Immature natural killer cell (primary cell): ENCODE measurements at regions not wholly inside any gene's neighbourhood (a gene's known extent, or its start where the extent isn't known, plus 50 kb on each side); places are given as distances from the start of the nearest gene placed in this dataset.

ENCODE experiments used
- DNase-seq, 3 donors: peaks; one replicate each; pipeline ENCODE4 v3.0.0; 2022; ENCODE audit warnings: mixed read lengths in 1 of 3
- H3K27ac Mint-ChIP-seq, 6 donors: one replicate each; pipeline ENCODE4 v1.8.0; 2020; ENCODE audit warnings: mixed read lengths in 6 of 6, mild to moderate bottlenecking in 5 of 6, inconsistent platforms in 4 of 6, moderate library complexity in 3 of 6
- H3K27me3 Mint-ChIP-seq, 3 donors: one replicate each; pipeline ENCODE4 v1.8.0; 2020 to 2021; ENCODE audit warnings: low read depth in 3 of 3, mild to moderate bottlenecking in 3 of 3, mixed read lengths in 3 of 3, moderate library complexity in 3 of 3, inconsistent platforms in 1 of 3
- H3K36me3 Mint-ChIP-seq, 3 donors: one replicate each; pipeline ENCODE4 v1.8.0; 2020; ENCODE audit warnings: mixed read lengths in 3 of 3, inconsistent platforms in 2 of 3, mild to moderate bottlenecking in 2 of 3
- H3K4me1 Mint-ChIP-seq, 2 donors: one replicate each; pipeline ENCODE4 v1.8.0; 2020; ENCODE audit warnings: inconsistent platforms in 2 of 2, mild to moderate bottlenecking in 2 of 2, mixed read lengths in 2 of 2, moderate library complexity in 1 of 2
- H3K4me3 Mint-ChIP-seq, 5 donors: one replicate each; pipeline ENCODE4 v1.8.0; 2020; ENCODE audit warnings: mild to moderate bottlenecking in 5 of 5, mixed read lengths in 5 of 5, inconsistent platforms in 3 of 5, moderate library complexity in 3 of 5
- H3K9me3 Mint-ChIP-seq, 6 donors: one replicate each; pipeline ENCODE4 v1.8.0; 2020; ENCODE audit warnings: mild to moderate bottlenecking in 6 of 6, mixed read lengths in 6 of 6, inconsistent platforms in 4 of 6, moderate library complexity in 3 of 6

DNA sequence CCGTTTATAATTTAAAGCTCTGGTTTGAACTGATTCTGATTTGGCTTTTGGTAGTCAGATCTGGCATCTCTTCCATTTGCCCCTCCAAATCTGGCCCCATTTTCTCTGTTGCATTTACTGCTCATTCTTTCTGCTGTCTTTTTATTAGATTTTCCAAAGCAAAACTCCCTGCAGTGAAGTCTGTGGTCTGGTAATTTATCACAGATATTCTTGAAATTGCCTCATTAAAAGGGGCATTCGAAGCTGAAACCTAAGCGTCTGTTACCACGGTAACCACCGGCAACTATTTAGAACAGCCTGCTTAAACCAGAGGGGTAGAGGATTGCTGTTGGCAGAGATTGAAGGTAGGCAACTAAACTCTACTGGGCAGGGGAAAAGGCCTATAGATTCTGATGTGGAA lies 111.5 kb upstream of the UPP2 start:
- Mint-ChIP-seq H3K27ac (no peak overlapping the region), H3K4me3 (no peak overlapping the region), H3K9me3 (no peaks in the 10 kb centered on the region), H3K27me3 (peaks cover 1 to 10% (median 7%) of the 10 kb centered on the region in 3 donors), H3K4me1 (no peaks in the 10 kb centered on the region), H3K36me3 (no peaks in the 10 kb centered on the region)
- DNase-seq = no peak

DNA sequence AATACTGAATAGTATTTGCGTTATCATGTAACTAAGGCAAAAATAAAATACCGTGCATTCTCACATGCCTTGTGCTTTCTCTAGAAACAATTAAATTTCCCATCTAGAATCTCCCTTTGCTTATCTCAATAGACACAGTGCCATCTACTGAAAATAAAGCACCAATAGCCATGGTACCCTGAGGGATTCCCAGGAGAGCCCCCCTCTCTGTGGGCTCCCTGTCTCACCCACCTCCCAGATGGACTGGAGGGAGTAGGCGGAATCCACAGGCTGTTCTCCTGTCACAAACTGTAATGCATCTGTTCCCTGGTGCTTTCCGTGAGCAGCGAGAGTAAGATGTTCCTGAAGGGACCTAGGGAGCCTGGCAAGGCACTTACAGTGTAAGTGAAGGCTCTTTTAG lies 112.4 kb upstream of the UPP2 start:
- Mint-ChIP-seq H3K27me3 (peaks cover 1 to 10% (median 7%) of the 10 kb centered on the region in 3 donors), H3K9me3 (peaks cover 0 to 2% (median 0%) of the 10 kb centered on the region in 6 donors), H3K4me1 (no peaks in the 10 kb centered on the region), H3K27ac (no peak overlapping the region), H3K36me3 (no peaks in the 10 kb centered on the region), H3K4me3 (no peak overlapping the region)
- DNase-seq = no peak

DNA sequence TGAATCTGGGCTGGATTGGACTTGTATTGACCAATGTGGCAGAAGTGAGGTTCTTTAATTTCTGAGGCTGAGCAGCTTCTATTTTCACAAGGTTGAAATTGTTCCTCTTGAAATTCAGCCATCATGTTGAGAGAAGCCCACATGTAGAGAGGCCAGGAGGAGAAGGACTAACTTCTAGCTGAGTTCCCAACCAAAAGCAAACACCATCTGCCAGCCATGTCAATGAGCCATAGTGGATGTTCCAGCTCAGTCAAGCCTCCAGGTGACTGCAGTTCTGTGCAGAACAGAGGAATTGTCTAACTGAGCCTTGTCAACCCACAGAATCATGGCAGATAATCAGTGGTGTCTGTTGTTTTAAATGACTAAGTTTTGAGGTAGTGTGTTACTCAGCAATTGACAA lies 110.6 kb upstream of the ACVR1 start:
- no peaks in the 10 kb centered on the region for H3K36me3 Mint-ChIP-seq
- peaks cover 1 to 8% (median 4%) of the 10 kb centered on the region in 3 donors for H3K27me3 Mint-ChIP-seq
- H3K27ac Mint-ChIP-seq = no peak overlapping the region
- no peak overlapping the region for H3K4me3 Mint-ChIP-seq
- no peak for DNase-seq
- H3K9me3 Mint-ChIP-seq = peaks cover 0 to 2% (median 0%) of the 10 kb centered on the region in 6 donors
- H3K4me1 Mint-ChIP-seq = no peaks in the 10 kb centered on the region

DNA sequence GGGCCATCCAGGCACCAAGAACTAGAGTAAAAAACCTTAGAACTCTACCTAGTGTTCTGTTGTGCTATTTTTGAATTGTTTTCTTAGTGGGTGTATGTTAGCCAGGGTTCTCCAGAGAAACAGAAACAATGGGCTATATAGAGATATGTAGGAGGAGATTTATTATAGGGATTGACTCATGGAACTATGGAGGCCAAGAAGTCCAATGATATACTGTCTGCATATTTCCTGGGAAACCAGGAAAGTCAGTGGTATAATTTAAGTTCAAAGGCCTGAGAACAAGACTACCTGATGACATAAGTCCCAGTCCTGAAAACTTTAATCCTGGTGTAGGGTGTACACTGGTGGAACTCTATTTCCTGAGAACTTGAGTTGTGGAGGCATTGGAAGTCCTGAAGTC lies 108.7 kb upstream of the ACVR1 start:
- peaks cover 2 to 8% (median 4%) of the 10 kb centered on the region in 3 donors for H3K27me3 Mint-ChIP-seq
- no peak overlapping the region for H3K27ac Mint-ChIP-seq
- no peak overlapping the region for H3K4me3 Mint-ChIP-seq
- no peaks in the 10 kb centered on the region for H3K4me1 Mint-ChIP-seq
- H3K36me3 Mint-ChIP-seq = no peaks in the 10 kb centered on the region
- H3K9me3 Mint-ChIP-seq = peaks cover 0 to 3% (median 0%) of the 10 kb centered on the region in 6 donors
- DNase-seq = no peak

DNA sequence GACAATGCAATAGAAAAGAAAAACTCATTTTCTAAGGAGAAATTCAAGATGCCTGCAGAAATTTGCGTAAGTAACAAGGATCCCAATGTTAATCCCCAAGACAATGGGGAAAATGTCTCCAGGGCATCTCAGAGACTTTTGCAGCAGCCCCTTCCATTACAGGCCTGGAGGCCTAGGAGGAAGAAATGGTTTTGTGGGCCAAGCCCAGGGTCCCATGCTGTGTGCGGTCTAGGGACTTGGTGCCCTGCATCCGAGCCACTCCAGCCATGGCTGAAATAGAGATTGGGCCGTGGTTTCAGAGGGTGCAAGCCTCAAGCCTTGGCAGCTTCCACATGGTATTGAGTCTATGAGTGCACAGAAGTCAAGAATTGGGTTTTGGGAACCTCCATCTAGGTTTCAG lies 103.9 kb upstream of the ACVR1 start:
- DNase-seq = no peak
- Mint-ChIP-seq H3K27me3 (peaks cover 0 to 3% (median 3%) of the 10 kb centered on the region in 3 donors), H3K4me3 (no peak overlapping the region), H3K4me1 (no peaks in the 10 kb centered on the region), H3K36me3 (no peaks in the 10 kb centered on the region), H3K27ac (no peak overlapping the region), H3K9me3 (peaks cover 0 to 6% (median 3%) of the 10 kb centered on the region in 6 donors)

DNA sequence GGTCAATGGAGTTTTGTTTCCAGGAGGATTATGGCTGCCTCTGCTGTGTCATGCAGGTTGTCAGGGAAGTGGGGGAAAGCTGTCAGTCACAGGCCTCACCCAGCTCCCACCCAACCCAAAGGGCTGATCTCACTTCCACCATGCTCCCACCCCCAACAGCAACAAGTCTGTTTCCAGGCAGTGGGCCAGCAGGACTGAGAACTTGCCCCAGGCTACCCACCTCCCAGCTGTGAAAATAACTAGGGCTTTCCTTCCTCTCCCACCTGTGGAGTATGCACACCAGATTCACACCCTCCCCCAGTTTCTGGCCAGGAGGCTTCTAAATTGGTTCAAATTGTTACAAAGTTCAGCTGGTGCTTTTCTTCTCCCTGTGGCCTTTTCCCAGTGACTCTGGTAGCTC lies 95.6 kb upstream of the ACVR1 start:
- Mint-ChIP-seq H3K27me3 (peaks cover 0 to 4% (median 0%) of the 10 kb centered on the region in 3 donors), H3K4me3 (no peak overlapping the region), H3K9me3 (no peaks in the 10 kb centered on the region), H3K36me3 (no peaks in the 10 kb centered on the region), H3K27ac (no peak overlapping the region), H3K4me1 (no peaks in the 10 kb centered on the region)
- DNase-seq = no peak

DNA sequence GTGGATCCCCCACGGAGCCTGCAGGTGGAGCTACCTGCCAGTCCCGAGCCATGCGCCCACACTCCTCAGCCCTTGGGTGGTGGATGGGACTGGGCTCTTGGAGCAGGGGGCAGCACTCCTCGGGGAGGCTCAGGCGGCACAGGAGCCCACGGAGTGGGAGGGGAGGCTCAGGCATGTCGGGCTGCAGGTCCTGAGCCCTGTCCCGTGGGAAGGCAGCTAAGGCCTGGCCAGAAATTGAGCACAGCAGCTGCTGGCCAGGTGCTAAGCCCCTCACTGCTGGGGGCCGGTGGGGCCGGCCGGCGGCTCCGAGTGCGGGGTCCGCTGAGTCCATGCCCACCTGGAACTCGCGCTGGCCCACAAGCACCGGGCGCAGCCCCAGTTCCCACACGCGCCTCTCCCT lies 91.7 kb upstream of the ACVR1 start:
- no peaks in the 10 kb centered on the region for H3K4me1 Mint-ChIP-seq
- H3K36me3 Mint-ChIP-seq = no peaks in the 10 kb centered on the region
- H3K4me3 Mint-ChIP-seq = no peak overlapping the region
- no peak overlapping the region for H3K27ac Mint-ChIP-seq
- DNase-seq = no peak
- peaks cover 0 to 4% (median 4%) of the 10 kb centered on the region in 3 donors for H3K27me3 Mint-ChIP-seq
- peaks cover 0 to 3% (median 0%) of the 10 kb centered on the region in 6 donors for H3K9me3 Mint-ChIP-seq

DNA sequence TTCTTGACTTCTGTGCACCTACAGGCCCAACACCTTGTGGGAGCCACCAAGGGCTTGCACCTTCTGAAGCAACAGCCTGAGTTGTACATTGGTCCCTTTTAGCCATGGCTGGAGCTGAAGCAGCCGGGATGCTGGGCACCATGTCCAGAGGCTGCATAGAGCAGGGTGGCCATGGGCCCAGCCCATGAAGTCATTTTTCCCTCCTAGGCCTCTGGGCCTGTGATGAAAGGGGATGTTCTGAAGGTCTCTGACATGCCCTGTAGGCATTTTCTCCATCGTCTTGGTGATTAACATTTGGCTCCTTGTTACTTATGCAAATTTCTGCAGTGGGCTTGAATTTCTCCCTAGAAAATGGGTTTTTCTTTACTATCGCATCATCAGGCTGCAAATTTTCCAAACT lies 83.1 kb upstream of the ACVR1 start:
- Mint-ChIP-seq H3K9me3 (peaks cover 0 to 31% (median 11%) of the 10 kb centered on the region in 6 donors), H3K27ac (no peak overlapping the region), H3K4me3 (no peak overlapping the region), H3K27me3 (peaks cover 0 to 5% (median 4%) of the 10 kb centered on the region in 3 donors), H3K36me3 (no peaks in the 10 kb centered on the region), H3K4me1 (no peaks in the 10 kb centered on the region)
- no peak for DNase-seq

DNA sequence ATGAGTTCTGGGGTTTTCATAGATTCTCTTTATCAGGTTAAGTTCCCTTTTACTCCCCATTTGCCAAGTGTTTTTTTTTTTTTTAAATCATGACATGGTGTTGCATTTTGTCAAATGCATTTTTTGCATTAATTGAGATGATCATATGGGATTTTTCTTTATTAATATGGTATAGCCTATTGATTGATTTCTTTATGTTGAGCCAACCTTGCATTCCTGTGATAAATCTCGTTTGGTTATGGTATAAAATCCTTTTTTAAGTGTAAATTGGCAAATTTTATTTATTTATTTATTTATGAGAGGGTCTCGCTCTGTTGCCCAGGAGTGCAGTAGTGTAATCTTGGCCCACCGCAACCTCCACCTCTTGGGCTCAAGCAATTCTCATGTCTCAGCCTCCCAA lies 81.5 kb upstream of the ACVR1 start:
- no peak overlapping the region for H3K27ac Mint-ChIP-seq
- no peak overlapping the region for H3K4me3 Mint-ChIP-seq
- peaks cover 0 to 8% (median 3%) of the 10 kb centered on the region in 3 donors for H3K27me3 Mint-ChIP-seq
- H3K9me3 Mint-ChIP-seq = peaks cover 0 to 31% (median 10%) of the 10 kb centered on the region in 6 donors
- no peaks in the 10 kb centered on the region for H3K36me3 Mint-ChIP-seq
- DNase-seq = no peak
- no peaks in the 10 kb centered on the region for H3K4me1 Mint-ChIP-seq

DNA sequence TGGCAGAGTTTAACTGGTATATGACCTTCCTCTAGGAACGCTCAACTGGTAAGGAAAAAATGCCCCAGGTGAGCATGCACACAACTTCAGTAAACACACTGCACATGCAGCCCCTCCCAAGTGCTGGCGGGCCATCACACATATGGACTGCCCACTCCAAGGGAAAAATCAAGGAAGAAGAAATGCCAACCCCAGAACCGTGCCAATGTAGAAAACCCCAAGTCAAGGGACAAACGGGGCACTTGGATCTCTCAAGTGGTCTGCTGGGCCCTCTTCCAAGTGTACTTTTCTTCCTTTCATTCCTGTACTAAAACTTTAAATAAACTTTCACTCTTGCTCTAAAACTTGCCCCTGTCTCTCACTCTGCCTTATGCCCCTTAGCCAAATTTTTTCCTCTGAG lies 76.4 kb upstream of the ACVR1 start:
- no peaks in the 10 kb centered on the region for H3K4me1 Mint-ChIP-seq
- H3K9me3 Mint-ChIP-seq = peaks cover 0 to 18% (median 8%) of the 10 kb centered on the region in 6 donors
- no peaks in the 10 kb centered on the region for H3K36me3 Mint-ChIP-seq
- no peak overlapping the region for H3K27ac Mint-ChIP-seq
- no peak overlapping the region for H3K4me3 Mint-ChIP-seq
- DNase-seq = no peak
- peaks cover 0 to 17% (median 4%) of the 10 kb centered on the region in 3 donors for H3K27me3 Mint-ChIP-seq

DNA sequence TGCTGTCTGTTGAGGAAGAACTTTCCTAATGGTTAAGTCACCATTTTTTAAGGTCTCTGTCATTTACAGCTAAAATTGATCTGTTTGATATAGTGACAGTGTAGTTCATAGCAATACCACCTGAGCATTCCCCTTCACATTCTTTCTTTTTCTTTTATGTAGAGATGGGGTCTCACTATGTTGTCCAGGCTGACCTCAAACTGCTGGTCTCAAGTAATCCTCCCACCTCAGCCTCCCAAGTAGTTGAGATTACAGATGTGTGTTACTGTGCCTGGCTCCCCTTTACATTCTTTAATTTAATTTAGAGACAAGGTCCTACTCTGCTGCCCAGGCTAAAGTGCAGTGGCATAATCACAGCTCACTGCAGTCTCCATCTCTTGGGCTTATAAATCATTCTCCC lies 72.7 kb upstream of the ACVR1 start:
- H3K4me1 Mint-ChIP-seq = no peaks in the 10 kb centered on the region
- H3K27me3 Mint-ChIP-seq = peaks cover 2 to 17% (median 5%) of the 10 kb centered on the region in 3 donors
- DNase-seq = no peak
- no peaks in the 10 kb centered on the region for H3K9me3 Mint-ChIP-seq
- H3K36me3 Mint-ChIP-seq = no peaks in the 10 kb centered on the region
- no peak overlapping the region for H3K4me3 Mint-ChIP-seq
- H3K27ac Mint-ChIP-seq = no peak overlapping the region

DNA sequence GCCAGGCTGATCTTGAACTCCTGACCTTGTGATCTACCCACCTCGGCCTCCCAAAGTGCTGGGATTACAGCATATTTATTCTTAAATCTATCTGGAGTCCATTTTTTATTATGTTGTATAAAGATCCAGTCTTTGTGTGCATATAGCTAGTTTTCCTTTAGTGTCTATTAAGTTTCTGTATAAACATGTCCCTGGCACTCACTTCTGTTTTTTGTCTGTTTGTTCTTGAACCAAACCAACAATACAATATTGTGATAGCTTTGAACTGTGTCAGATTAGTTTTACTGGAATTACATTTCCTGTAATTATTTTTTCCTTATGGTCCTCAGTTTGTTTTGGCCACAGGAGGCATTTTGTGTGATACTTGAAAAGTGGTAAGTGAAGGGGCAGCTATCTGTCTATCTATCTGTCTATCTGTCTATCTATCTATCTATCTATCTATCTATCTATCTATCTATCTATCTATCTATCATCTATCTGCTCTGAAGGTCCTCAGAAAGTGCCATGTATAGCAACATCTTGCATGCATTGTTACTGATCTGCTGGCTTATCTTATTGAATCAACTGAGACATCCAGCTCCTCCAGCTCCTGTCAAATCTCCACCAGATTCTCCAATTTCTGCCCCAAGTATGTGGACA lies 70.9 kb upstream of the ACVR1 start:
- no peak overlapping the region for H3K27ac Mint-ChIP-seq
- no peaks in the 10 kb centered on the region for H3K9me3 Mint-ChIP-seq
- no peak for DNase-seq
- H3K4me1 Mint-ChIP-seq = no peaks in the 10 kb centered on the region
- no peaks in the 10 kb centered on the region for H3K36me3 Mint-ChIP-seq
- no peak overlapping the region for H3K4me3 Mint-ChIP-seq
- peaks cover 2 to 10% (median 5%) of the 10 kb centered on the region in 3 donors for H3K27me3 Mint-ChIP-seq

DNA sequence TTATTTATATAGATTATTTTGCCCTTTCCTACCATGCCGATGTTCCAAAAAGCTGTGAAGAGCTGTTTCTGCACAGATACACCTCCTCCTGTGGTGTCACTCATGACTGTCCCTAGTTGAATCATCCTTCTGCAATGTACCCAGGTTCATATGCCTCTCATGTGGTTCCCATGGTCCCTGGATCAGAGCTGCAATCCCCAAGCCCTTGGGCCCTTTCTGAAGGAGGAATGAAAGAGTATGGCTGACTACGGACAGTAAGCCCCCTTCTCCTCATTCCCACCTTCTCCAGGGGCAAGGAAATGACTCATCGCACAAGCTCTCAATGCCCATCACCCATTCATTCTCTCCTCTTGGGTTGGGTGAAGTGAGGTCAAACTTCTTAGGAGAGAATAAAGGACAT lies 63.9 kb upstream of the ACVR1 start:
- H3K27me3 Mint-ChIP-seq = peaks cover 0 to 2% (median 2%) of the 10 kb centered on the region in 3 donors
- no peaks in the 10 kb centered on the region for H3K36me3 Mint-ChIP-seq
- no peaks in the 10 kb centered on the region for H3K4me1 Mint-ChIP-seq

DNA sequence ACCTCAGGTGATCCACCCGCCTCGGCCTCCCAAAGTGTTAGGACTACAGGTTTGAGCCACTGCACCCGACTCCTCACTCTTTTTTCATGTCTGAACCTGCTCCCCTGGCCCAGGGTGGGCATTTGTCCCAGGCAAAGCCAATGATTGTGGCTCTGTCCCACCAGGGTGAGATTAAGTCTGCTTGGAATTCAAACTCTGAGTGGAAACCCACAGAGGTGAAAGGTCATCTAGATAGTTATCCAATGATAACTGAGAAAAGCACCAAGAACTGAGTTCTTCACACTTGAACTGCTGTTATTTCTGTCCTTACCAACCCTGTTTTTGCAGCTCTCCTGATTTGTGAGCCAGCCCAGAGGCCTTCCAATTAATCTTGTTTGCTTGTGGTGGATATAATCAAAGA lies 62.4 kb upstream of the ACVR1 start:
- no peak for DNase-seq
- no peaks in the 10 kb centered on the region for H3K27me3 Mint-ChIP-seq
- no peak overlapping the region for H3K27ac Mint-ChIP-seq
- no peak overlapping the region for H3K4me3 Mint-ChIP-seq
- no peaks in the 10 kb centered on the region for H3K9me3 Mint-ChIP-seq
- no peaks in the 10 kb centered on the region for H3K4me1 Mint-ChIP-seq
- no peaks in the 10 kb centered on the region for H3K36me3 Mint-ChIP-seq

More for the DNA sequence above, 63.9 kb upstream of the ACVR1 start:
- Mint-ChIP-seq H3K9me3 (no peaks in the 10 kb centered on the region), H3K4me3 (no peak overlapping the region), H3K27ac (no peak overlapping the region)
- DNase-seq = no peak

DNA sequence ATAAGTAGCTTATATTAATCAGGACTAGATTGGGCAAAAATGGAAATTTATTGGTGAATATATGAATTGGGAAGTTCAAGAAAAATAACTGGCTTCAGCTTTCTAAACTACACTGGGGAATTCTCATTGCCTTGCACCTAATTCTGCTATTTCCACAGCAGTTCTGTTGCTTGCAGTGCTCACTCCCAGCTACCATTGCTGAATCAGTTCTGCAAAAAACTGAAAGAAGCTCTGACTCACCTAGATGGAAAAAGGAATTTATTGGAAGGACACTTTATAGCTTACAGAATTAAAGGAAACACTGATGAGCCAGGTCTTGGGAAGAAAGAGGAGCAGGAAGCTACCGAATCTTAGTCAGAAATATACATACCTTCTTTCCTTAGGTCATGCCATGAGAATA lies 60.3 kb upstream of the ACVR1 start:
- Mint-ChIP-seq H3K4me1 (no peaks in the 10 kb centered on the region), H3K27ac (no peak overlapping the region), H3K9me3 (no peaks in the 10 kb centered on the region), H3K36me3 (no peaks in the 10 kb centered on the region), H3K4me3 (no peak overlapping the region), H3K27me3 (no peaks in the 10 kb centered on the region)
- DNase-seq = no peak
